Activated CD8-positive, alpha-beta memory T cell treated with anti-CD3 and anti-CD28 coated beads, Interleukin-2, amount 10 ng/mL, durations not matched to agents 7 days and 5 days (primary cell): ENCODE measurements at regions not wholly inside any gene's neighbourhood (a gene's known extent, or its start where the extent isn't known, plus 50 kb on each side); places are given as distances from the start of the nearest gene placed in this dataset.
"Not testable (repeated sequence)": the region's sequence is repeated elsewhere in the genome, so short reads cannot be mapped to it uniquely, and the experiment has no call there.

Experiments used
- ATAC-seq: fragments of 150-1000 bp; cut with Tn5 transposase; one replicate; pipeline ENCODE4 v1.10.0; 2021; ENCODE audit warnings: moderate library complexity
- CTCF ChIA-PET: fragments of 350-600 bp; sonication (Branson Sonifier 250); formaldehyde crosslinking; loops from one replicate; lab custom pipeline; 2021; ENCODE audit warnings: antibody characterized with exemption; lab: Charles Lee
- DNase-seq: peaks from one replicate; pipeline ENCODE4 v3.0.0-alpha.2; 2020
- H3K27ac Mint-ChIP-seq: one replicate; pipeline ENCODE4 v1.8.0; 2021; ENCODE audit warnings: mild to moderate bottlenecking, mixed read lengths
- H3K27me3 Mint-ChIP-seq: one replicate; pipeline ENCODE4 v1.8.0; 2021; ENCODE audit warnings: mixed read lengths
- H3K36me3 Mint-ChIP-seq: one replicate; pipeline ENCODE4 v1.8.0; 2021; ENCODE audit warnings: mild to moderate bottlenecking, mixed read lengths
- H3K4me1 Mint-ChIP-seq: one replicate; pipeline ENCODE4 v1.8.0; 2021; ENCODE audit warnings: mixed read lengths
- H3K4me3 Mint-ChIP-seq: one replicate; pipeline ENCODE4 v1.8.0; 2021; ENCODE audit warnings: mild to moderate bottlenecking, moderate library complexity, mixed read lengths
- H3K9me3 Mint-ChIP-seq: one replicate; pipeline ENCODE4 v1.8.0; 2022; ENCODE audit warnings: low read depth, mixed read lengths

DNA sequence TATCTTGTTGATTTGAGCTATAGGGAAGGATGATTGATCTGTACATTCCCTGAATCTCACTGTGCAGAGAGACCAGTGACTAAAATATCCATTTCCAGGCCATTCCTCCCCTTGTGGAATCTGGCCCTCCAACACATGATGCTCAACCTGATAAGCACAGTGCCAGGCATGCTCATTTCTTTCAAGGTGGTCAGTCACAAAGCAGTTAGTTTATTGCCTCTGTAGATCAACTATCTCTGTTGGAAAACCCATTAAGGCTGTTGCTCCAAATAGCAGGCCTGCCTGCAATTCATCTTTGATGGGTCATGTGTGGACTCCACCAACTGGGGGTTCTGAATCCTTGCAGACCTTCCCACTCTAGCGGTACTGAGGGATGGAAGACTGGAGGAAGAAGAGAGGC lies 168.6 kb upstream of the FOXK1 start:
- no peak for DNase-seq
- peaks cover 6% of the 10 kb centered on the region for H3K9me3 Mint-ChIP-seq
- CTCF ChIA-PET = no interaction called here
- no peak for ATAC-seq
- no peak overlapping the region for H3K27ac Mint-ChIP-seq
- no peak overlapping the region for H3K4me3 Mint-ChIP-seq
- H3K36me3 Mint-ChIP-seq = no peaks in the 10 kb centered on the region
- H3K27me3 Mint-ChIP-seq = no peaks in the 10 kb centered on the region
- no peaks in the 10 kb centered on the region for H3K4me1 Mint-ChIP-seq

DNA sequence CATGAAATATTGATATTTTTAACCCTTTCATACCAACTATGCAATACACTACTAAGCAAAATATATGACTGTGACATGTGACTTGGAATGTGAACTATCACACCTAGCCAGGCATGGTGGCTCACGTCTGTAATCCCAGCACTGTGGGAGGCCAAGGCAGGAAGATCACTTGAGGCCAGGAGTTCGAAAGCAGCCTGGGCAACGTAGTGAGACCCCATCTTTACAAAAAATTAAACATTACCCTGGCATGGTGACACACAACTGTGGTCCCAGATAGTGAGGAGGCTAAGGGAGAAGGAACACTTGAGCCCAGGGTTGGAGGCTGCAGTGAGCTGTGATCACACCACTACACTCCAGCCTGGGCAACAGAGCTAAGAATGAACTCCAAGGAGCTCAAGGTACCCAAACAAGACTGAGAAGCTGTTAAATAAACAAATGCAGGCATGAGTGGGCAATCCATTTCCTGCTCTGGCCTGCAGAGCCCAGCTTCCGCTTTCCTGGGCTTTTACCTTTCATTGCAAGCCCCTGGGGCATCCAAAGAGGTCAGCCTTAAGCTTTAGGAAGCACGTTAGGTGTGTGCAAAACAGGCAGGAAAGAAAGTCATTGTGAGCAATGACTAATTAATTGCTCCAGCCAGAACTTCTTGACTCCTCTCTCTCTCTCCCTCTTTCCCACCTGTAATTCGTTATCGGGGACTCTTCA lies 162.1 kb upstream of the FOXK1 start:
- ATAC-seq = no peak
- no peak overlapping the region for H3K27ac Mint-ChIP-seq
- DNase-seq = no peak
- CTCF ChIA-PET = no interaction called here
- H3K4me3 Mint-ChIP-seq = no peak overlapping the region
- H3K9me3 Mint-ChIP-seq = no peaks in the 10 kb centered on the region
- peaks cover 3% of the 10 kb centered on the region for H3K27me3 Mint-ChIP-seq
- no peaks in the 10 kb centered on the region for H3K36me3 Mint-ChIP-seq
- H3K4me1 Mint-ChIP-seq = no peaks in the 10 kb centered on the region

DNA sequence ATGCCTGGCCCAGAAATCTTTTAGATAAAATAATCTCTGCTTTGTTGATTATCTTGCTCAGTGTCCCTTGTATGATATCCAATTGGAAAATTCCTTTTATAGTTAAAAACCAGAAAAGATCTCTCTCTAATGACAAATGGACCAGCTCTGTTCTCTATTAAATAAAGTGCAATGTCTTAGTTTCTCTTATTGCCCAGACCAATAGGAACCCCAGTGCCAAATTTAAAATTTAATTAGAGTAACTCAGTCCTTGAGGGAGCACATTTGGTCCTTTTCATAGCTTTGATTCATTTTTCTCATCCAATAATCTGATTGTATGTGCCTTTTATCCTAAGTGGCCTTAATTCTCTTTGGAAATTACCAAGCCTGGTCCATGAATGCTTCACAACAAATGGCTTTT lies 158.9 kb upstream of the FOXK1 start:
- Mint-ChIP-seq H3K4me3 (no peak overlapping the region), H3K27me3 (peaks cover 3% of the 10 kb centered on the region), H3K9me3 (no peaks in the 10 kb centered on the region), H3K27ac (no peak overlapping the region), H3K36me3 (no peaks in the 10 kb centered on the region), H3K4me1 (no peaks in the 10 kb centered on the region)
- CTCF ChIA-PET = no interaction called here
- no peak for DNase-seq
- ATAC-seq = no peak

DNA sequence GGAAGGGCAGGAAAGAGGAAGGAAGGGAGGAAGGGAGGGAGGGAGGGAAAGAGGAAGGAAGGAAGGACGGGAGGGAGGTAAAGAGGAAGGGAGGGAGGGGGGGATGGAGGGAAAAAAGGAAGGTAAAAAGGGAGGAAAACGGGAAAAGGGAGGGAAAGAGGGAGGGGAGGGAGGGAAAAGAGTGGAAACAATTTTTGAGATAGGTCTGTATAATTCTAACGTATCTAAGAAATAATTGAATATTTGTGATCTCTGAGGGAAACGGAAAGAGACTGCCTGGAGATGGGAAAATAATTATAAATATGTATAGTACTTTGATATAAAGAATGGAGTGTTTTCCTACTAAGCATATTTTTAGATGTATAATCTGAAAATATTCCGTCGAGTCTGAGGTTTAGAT lies 158.2 kb upstream of the FOXK1 start:
- DNase-seq (no peak), ATAC-seq (no peak)
- Mint-ChIP-seq H3K4me1 (no peaks in the 10 kb centered on the region), H3K27me3 (peaks cover 3% of the 10 kb centered on the region), H3K9me3 (no peaks in the 10 kb centered on the region), H3K36me3 (no peaks in the 10 kb centered on the region), H3K4me3 (no peak overlapping the region), H3K27ac (no peak overlapping the region)
- CTCF ChIA-PET = no interaction called here

DNA sequence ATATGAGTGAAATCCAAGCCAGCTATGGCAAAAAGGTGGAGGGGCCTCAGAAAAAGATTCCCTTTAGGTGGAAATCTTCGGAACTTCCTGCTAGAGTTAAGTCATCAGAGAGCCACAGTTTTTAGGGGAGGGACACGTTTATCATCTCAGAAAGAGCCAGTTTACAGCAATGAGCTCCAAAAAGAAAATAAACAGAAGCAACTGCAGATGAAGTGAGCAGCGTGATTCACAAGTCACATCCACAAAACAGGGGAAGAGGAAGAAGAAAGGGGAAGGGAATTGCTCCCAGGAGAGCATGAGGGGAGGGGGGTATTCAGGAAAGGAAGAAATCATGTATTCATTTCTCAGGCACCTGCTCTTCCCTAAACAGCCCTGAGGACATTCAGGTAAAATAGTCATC lies 156.2 kb upstream of the FOXK1 start:
- ATAC-seq (no peak), DNase-seq (no peak)
- Mint-ChIP-seq H3K27ac (no peak overlapping the region), H3K9me3 (no peaks in the 10 kb centered on the region), H3K27me3 (peaks cover 3% of the 10 kb centered on the region), H3K36me3 (no peaks in the 10 kb centered on the region), H3K4me3 (no peak overlapping the region), H3K4me1 (no peaks in the 10 kb centered on the region)
- CTCF ChIA-PET = no interaction called here

DNA sequence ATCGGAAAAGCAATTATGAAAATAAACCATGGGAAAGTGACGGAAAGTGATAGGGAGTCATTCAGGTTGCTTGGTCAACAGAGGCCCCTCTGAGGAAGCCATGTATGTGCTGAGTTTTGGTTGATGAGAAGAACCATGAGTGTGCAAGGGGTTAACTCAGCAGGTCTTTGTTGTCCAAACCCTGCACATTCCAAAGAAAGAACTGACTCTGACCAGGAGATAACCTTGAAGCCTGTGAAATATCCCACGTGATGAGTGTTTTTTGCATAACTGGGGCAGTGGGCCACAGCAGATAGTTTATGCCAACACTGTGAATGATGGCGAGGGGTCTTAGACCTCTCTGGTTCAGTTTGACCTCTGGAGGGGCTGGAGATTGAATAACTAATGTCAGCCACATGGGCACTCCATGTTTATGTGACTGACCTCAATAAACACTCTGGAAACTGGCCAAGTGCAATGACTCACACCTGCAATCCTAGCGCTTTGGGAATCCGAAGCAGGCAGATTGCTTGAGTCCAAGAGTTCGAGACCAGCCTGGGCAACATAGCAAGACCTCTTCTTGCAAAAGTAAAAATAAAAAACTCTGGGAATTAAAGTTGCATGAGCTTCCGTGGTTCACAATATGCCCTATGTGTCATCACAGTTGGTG lies 154.0 kb upstream of the FOXK1 start:
- Mint-ChIP-seq H3K27me3 (peaks cover 3% of the 10 kb centered on the region), H3K36me3 (no peaks in the 10 kb centered on the region), H3K9me3 (no peaks in the 10 kb centered on the region), H3K4me1 (no peaks in the 10 kb centered on the region), H3K27ac (no peak overlapping the region), H3K4me3 (no peak overlapping the region)
- DNase-seq (no peak), ATAC-seq (no peak)
- CTCF ChIA-PET = no interaction called here

DNA sequence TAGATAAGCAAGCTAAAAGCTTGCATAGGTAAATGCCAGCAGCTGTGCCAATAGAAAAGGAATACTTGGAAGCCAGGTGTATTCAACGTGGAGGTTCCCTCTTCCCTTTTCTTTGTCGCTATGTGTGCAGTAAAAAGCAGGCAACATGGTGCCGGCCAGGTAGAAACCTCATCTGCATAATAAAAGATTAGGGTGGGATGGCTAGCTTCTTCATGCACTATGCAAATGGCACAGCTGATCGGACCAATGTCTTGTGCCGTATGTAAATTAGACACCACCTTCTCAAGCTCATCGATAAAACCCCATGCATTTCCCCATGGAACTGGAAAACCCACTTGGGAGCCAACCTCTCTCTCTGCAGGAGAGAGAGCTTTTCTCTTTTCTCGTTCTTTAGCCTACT lies 150.9 kb upstream of the FOXK1 start:
- ATAC-seq (no peak), DNase-seq (no peak)
- H3K9me3 Mint-ChIP-seq = no peaks in the 10 kb centered on the region
- no peaks in the 10 kb centered on the region for H3K36me3 Mint-ChIP-seq
- H3K4me1 Mint-ChIP-seq = no peaks in the 10 kb centered on the region
- no peak overlapping the region for H3K27ac Mint-ChIP-seq
- no peak overlapping the region for H3K4me3 Mint-ChIP-seq
- CTCF ChIA-PET = no interaction called here
- no peaks in the 10 kb centered on the region for H3K27me3 Mint-ChIP-seq

DNA sequence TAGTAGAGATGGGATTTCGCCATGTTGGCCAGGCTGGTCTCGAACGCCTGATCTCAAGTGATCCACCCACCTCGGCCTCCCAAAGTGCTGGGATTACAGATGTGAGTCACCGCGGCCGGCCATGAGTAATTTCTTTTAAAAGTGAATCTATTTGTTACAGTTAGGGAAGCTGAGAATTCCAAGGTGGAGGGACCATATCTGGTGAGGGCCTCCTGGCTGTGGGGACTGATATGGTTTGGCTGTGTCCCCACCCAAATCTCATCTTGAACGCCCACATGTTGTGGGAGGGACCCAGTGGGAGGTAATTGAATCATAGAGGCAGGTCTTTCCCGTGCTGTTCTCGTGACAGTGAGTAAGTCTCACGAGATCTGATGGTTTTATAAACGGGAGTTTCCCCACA lies 148.8 kb upstream of the FOXK1 start:
- CTCF ChIA-PET, H3K4me3 Mint-ChIP-seq, ATAC-seq, H3K27me3 Mint-ChIP-seq, H3K9me3 Mint-ChIP-seq, H3K36me3 Mint-ChIP-seq, DNase-seq, H3K27ac Mint-ChIP-seq, H3K4me1 Mint-ChIP-seq: not testable (repeated sequence)

DNA sequence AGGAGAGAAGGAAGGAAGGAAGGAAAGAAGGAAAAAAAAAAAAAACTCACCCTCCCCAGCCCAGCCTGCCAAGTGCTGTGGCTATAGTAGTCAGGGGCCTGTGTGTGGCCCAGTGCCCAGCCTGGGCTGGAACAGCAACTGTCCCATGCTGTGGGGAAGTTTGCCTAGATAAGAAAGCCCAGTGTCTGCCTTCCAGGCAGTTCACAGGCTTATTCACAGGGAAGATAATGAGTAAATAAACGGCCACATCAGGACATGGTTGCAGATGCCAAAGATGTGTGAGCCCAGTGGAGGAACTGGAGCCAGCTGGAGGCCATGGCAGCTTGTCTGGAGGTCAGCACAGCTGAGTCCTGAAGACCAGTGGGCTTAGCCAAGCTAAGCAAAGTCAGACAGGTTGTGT lies 132.4 kb upstream of the FOXK1 start:
- DNase-seq (no peak), ATAC-seq (no peak)
- Mint-ChIP-seq H3K27me3 (no peaks in the 10 kb centered on the region), H3K4me3 (no peak overlapping the region), H3K9me3 (peaks cover 4% of the 10 kb centered on the region), H3K4me1 (no peaks in the 10 kb centered on the region), H3K36me3 (no peaks in the 10 kb centered on the region), H3K27ac (no peak overlapping the region)
- CTCF ChIA-PET = no interaction called here

DNA sequence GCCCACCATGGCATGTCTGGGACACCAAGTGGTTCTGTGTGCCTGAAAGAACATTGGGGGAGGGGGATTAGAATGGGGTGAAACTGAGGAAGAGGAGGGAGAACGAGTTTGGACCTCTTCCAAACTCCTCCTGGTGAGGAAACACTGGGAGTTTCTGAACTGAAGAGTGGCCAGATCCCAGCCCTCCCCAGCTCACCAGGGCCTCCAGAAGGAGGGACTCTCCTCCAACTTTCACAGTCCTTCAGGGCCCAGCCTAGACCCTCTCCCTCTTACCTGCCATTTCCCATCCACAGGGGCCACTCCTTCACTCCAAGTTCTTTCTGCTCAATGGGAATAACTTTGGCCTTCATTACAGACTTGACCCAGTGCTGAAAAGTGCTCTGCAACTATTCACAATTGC lies 132.0 kb upstream of the FOXK1 start:
- CTCF ChIA-PET = no interaction called here
- Mint-ChIP-seq H3K9me3 (peaks cover 4% of the 10 kb centered on the region), H3K4me3 (no peak overlapping the region), H3K4me1 (no peaks in the 10 kb centered on the region), H3K36me3 (no peaks in the 10 kb centered on the region), H3K27me3 (no peaks in the 10 kb centered on the region), H3K27ac (no peak overlapping the region)
- no peak for DNase-seq
- no peak for ATAC-seq

DNA sequence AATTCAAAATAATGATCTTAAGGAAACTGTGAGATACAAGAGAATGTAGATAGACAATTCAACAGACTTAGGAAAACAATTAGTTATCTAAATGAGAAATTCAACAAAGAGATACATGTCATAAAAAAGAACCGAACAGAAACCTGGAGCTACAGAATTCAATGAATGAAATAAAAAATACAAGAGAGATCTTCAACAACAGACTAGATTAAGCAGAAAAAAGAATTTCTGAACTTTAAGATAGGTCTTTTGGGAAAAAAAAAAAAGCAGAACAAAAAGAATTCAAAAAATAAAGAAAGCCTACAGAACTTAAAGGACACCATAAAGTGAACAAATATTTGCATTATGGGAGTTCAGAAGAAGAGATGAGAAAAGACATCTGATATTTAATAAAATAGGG lies 129.1 kb upstream of the FOXK1 start:
- no peaks in the 10 kb centered on the region for H3K4me1 Mint-ChIP-seq
- CTCF ChIA-PET = interaction anchor here (1.0 kb wide), 1 partner anchor 9 kb away, joined by 3 read pairs; no protein-coding TSS in a partner anchor
- H3K36me3 Mint-ChIP-seq = no peaks in the 10 kb centered on the region
- no peak overlapping the region for H3K4me3 Mint-ChIP-seq
- no peak for ATAC-seq
- no peak overlapping the region for H3K27ac Mint-ChIP-seq
- H3K9me3 Mint-ChIP-seq = peaks cover 4% of the 10 kb centered on the region
- H3K27me3 Mint-ChIP-seq = no peaks in the 10 kb centered on the region
- no peak for DNase-seq

DNA sequence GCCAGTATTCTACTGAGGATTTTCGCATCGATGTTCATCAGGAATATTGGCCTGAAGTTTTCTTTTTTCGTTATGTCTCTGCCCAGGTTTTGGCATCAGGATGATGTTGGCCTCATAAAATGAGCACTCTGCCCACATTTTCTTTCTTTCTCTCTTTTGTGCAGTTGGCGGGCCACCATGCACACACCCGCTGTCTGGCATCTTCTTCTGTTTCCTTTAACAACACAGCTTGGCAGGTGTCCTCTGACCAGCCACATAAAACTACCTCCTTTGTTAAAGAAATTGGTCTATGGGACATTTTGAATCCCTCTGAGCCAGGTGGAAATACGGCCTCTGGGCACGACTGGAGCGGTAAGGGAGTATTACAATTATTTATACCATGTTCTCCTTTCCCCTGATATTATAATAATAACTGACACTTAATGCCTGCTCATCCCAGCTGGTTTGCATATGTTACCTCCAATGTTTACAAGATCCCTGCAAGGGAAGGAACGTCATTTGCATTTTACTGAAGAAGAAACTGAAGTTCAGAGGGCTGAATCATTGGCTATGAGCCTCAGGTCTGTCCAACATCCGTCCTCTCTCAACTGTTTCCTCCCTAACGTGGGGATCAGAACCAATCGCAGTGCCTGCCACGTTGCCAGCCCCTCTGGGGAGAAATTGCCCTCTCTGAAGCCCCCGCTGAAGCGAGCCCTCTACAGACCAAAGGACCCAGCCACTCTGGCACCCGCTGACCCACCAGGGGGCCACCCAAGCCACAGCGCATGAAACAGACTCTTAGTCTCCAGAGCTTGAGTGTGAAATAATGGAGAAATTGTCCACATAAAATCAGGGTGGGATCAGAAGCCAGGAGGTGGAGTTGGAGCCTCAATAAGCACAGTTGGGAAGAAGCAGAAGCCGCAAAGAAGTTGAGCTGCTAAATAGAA lies 125.0 kb upstream of the FOXK1 start:
- Mint-ChIP-seq H3K4me1 (no peaks in the 10 kb centered on the region), H3K36me3 (no peaks in the 10 kb centered on the region), H3K9me3 (peaks cover 4% of the 10 kb centered on the region), H3K4me3 (no peak overlapping the region), H3K27me3 (no peaks in the 10 kb centered on the region), H3K27ac (no peak overlapping the region)
- DNase-seq (no peak), ATAC-seq (no peak)
- CTCF ChIA-PET = no interaction called here

DNA sequence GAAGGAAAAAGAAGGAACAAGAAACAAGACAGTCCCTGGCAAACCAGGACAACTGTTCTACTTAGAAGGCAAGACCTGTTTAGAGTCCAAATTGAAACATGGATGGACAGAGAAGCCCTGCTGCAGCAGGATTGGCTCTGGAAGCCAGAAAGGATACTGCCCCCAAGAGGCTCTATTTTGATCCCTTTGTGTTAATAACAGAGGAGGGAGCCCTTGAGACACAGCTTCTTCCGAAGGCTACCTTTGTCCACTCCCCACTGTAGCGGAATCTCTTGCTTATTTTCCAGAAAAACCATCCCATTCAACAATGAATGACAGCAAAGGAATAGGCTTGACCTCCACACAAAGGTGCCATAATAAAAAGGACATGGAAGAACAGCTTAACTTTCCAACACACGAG lies 120.3 kb upstream of the FOXK1 start:
- CTCF ChIA-PET = no interaction called here
- no peaks in the 10 kb centered on the region for H3K27me3 Mint-ChIP-seq
- H3K9me3 Mint-ChIP-seq = no peaks in the 10 kb centered on the region
- no peaks in the 10 kb centered on the region for H3K36me3 Mint-ChIP-seq
- no peak overlapping the region for H3K4me3 Mint-ChIP-seq
- DNase-seq = no peak
- no peak overlapping the region for H3K27ac Mint-ChIP-seq
- no peaks in the 10 kb centered on the region for H3K4me1 Mint-ChIP-seq
- ATAC-seq = no peak

DNA sequence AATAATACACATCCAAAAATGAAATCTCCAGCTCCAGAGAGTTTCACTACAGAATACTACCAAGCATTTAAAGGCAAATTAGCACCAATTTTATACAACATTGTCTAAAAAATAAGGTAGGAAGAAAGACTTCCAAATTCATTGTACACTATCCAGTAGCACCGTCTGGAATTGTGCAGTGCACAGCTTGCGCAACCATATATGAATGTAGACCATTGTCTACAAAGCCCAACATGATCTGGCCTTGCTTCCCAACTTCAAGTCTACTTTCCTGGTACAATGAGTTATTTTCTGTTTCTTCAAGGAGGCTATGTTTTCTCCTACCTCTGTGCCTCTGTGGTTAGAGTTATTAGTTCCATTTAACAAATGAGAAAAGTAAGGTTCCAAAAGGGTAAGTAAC lies 115.4 kb upstream of the FOXK1 start:
- Mint-ChIP-seq H3K27ac (no peak overlapping the region), H3K36me3 (no peaks in the 10 kb centered on the region), H3K27me3 (no peaks in the 10 kb centered on the region), H3K4me3 (no peak overlapping the region), H3K4me1 (no peaks in the 10 kb centered on the region), H3K9me3 (no peaks in the 10 kb centered on the region)
- DNase-seq = no peak
- no peak for ATAC-seq
- CTCF ChIA-PET = no interaction called here
